ENCODE measurements at regions not wholly inside any gene's neighbourhood (a gene's known extent, or its start where the extent isn't known, plus 50 kb on each side); places are given as distances from the start of the nearest gene placed in this dataset.

- Histone ChIP-seq H3K23ac (ENCODE audit: low read depth, low read length, poor library complexity) (no peak overlapping the region), H2AK5ac (ENCODE audit: low read depth, low read length) (no peak overlapping the region), H3K27me3 (ENCODE audit: control insufficient read depth in 3 of 3, insufficient read depth in 3 of 3, low read depth in 1 of 3, low read length in 3 of 3) (peaks cover 0 to 4% (median 0%) of the 10 kb centered on the region in 3 experiments), H3K4me1 (ENCODE audit: control insufficient read depth in 2 of 2, insufficient read depth in 1 of 2, low read depth in 1 of 2, low read length in 2 of 2) (peaks cover 1 to 4% of the 10 kb centered on the region in 2 donors), H4K8ac (ENCODE audit: low read depth, low read length) (no peak overlapping the region), H3K27ac (replicated peaks; ENCODE audit: low read length) (no peak overlapping the region), H3K4ac (ENCODE audit: low read length) (no peak overlapping the region), H3K4me3 (ENCODE audit: low read length in 2 of 2) (no peak overlapping the region), H3K36me3 (replicated peaks in 1 of 2; ENCODE audit: control insufficient read depth in 2 of 2, insufficient read depth in 2 of 2, low read length in 2 of 2) (no peaks in the 10 kb centered on the region), H3K18ac (ENCODE audit: low read length) (no peak overlapping the region), H2BK5ac (ENCODE audit: low read length) (no peak overlapping the region), H2BK15ac (ENCODE audit: low read length) (no peak overlapping the region), H3K9me3 (replicated peaks in 1 of 2; ENCODE audit: control insufficient read depth in 2 of 2, insufficient read depth in 1 of 2, low read depth in 1 of 2, low read length in 2 of 2) (no peaks in the 10 kb centered on the region), H3K9ac (ENCODE audit: low read depth, low read length, poor library complexity) (no peak overlapping the region), H4K91ac (ENCODE audit: low read depth, low read length, poor library complexity) (no peak overlapping the region), H2BK120ac (ENCODE audit: low read depth, low read length) (no peak overlapping the region), H3K14ac (ENCODE audit: low read length) (no peak overlapping the region), H3K4me2 (ENCODE audit: insufficient read depth, low read length, poor library complexity, severe bottlenecking) (no peak overlapping the region), H2AFZ (ENCODE audit: low read length) (no peak overlapping the region), H3K79me1 (ENCODE audit: low read depth, low read length) (no peaks in the 10 kb centered on the region), H2BK12ac (ENCODE audit: low read length) (no peak overlapping the region)
- DNase-seq (ENCODE audit: low spot score) = no peak
- no CpG with 5 or more reads among the region's 5 CpGs for WGBS, 2 donors (ENCODE audit: extremely low coverage in 2 of 2, insufficient read length in 2 of 2, insufficient replicate concordance in 1 of 2)
Measured at GRCh38 chr2:38427054-38427453, 50.0 kb upstream of the ATL2 start.
